ENCODE measurements at regions not wholly inside any gene's neighbourhood (a gene's known extent, or its start where the extent isn't known, plus 50 kb on each side); places are given as distances from the start of the nearest gene placed in this dataset.

DNA sequence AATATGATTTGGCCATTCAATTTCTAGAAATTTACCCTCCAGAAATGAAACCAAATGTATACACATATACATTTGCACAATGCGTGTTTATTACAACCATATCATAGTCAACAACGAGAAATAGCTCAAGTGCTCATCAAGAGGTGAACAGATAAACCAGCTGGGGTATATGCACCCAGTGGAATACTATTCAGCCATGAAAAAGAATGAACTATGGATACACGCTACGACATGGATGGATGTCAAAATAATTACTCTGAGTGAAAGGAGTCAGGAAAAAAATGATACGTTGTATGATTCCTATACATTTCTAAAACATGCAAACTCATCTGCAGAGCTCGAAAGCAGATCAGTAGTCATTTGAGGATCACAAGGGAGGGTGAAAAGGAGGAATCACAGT, 441.5 kb upstream of the ADAMTS16 start:
- TF ChIP-seq, protein P1, sequence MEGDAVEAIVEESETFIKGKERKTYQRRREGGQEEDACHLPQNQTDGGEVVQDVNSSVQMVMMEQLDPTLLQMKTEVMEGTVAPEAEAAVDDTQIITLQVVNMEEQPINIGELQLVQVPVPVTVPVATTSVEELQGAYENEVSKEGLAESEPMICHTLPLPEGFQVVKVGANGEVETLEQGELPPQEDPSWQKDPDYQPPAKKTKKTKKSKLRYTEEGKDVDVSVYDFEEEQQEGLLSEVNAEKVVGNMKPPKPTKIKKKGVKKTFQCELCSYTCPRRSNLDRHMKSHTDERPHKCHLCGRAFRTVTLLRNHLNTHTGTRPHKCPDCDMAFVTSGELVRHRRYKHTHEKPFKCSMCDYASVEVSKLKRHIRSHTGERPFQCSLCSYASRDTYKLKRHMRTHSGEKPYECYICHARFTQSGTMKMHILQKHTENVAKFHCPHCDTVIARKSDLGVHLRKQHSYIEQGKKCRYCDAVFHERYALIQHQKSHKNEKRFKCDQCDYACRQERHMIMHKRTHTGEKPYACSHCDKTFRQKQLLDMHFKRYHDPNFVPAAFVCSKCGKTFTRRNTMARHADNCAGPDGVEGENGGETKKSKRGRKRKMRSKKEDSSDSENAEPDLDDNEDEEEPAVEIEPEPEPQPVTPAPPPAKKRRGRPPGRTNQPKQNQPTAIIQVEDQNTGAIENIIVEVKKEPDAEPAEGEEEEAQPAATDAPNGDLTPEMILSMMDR (IDR thresholded peaks at IDR 0.05): no peak
- no peak for TF ChIP-seq POLR2A (IDR thresholded peaks at IDR 0.05)
- no peak for TF ChIP-seq EP300 (IDR thresholded peaks at IDR 0.05)
- no peak for TF ChIP-seq POLR2AphosphoS5 (IDR thresholded peaks at IDR 0.05)
